Uterus (tissue), 2 donors: ENCODE measurements at regions not wholly inside any gene's neighbourhood (a gene's known extent, or its start where the extent isn't known, plus 50 kb on each side); places are given as distances from the start of the nearest gene placed in this dataset.
A peak's percentile ranks its signal among the peaks of the same experiment; 100 is the strongest.

ENCODE experiments used
- CTCF ChIP-seq, 4 experiments: fragments of 200-600 bp in 2 of 4; fragments of 450-650 bp in 2 of 4; sonication (generic) in 2 of 4; IDR thresholded peaks; one replicate each; pipeline ENCODE4 v1.5.1; 2016 to 2019; ENCODE audit warnings: antibody characterized with exemption in 4 of 4, mild to moderate bottlenecking in 2 of 4, moderate library complexity in 1 of 4
- POLR2A ChIP-seq, 2 donors: fragments of 450-650 bp; IDR thresholded peaks; one replicate each; pipeline ENCODE4 v1.6.1; 2016; ENCODE audit warnings: antibody characterized with exemption in 2 of 2, mild to moderate bottlenecking in 1 of 2, moderate library complexity in 1 of 2

GRCh38 chr18:6543330-6543908, 128.7 kb upstream of the L3MBTL4 start:
- TF ChIP-seq CTCF (IDR thresholded peaks at IDR 0.05) (peak; percentile 46 to 63 (median 50)), POLR2A (IDR thresholded peaks at IDR 0.05) (no peak)
